ENCODE measurements at regions not wholly inside any gene's neighbourhood (a gene's known extent, or its start where the extent isn't known, plus 50 kb on each side); places are given as distances from the start of the nearest gene placed in this dataset.

GRCh38 chr2:125553768-125554167 lies 1102.2 kb upstream of the GYPC start:
- H3K27ac ChIP-seq: no peak overlapping the region
- TF ChIP-seq POLR2AphosphoS5 (IDR thresholded peaks at IDR 0.05) (no peak), POLR2A (IDR thresholded peaks at IDR 0.05) (no peak), CTCF (IDR thresholded peaks at IDR 0.05) (no peak)
- H3K9me3 ChIP-seq: no peaks in the 10 kb centered on the region
- DNase-seq (ENCODE audit: low spot score in 2 of 2): no peak
- no peak overlapping the region for H3K4me3 ChIP-seq
- intact Hi-C loops (cut with DNase I; ENCODE audit: low total_unique reads): no loop called here
- no peaks in the 10 kb centered on the region for H3K27me3 ChIP-seq
- H3K36me3 ChIP-seq: no peaks in the 10 kb centered on the region
- no peaks in the 10 kb centered on the region for H3K4me1 ChIP-seq

- Histone ChIP-seq H3K36me3 (no peaks in the 10 kb centered on the region), H3K4me1 (no peaks in the 10 kb centered on the region), H3K27ac (no peak overlapping the region), H3K27me3 (no peaks in the 10 kb centered on the region), H3K4me3 (no peak overlapping the region), H3K9me3 (no peaks in the 10 kb centered on the region)
- intact Hi-C loops (cut with DNase I; ENCODE audit: low total_unique reads): no loop called here
- DNase-seq (ENCODE audit: low spot score in 2 of 2): no peak
- TF ChIP-seq POLR2A (IDR thresholded peaks at IDR 0.05) (no peak), CTCF (IDR thresholded peaks at IDR 0.05) (no peak), POLR2AphosphoS5 (IDR thresholded peaks at IDR 0.05) (no peak)
Measured at GRCh38 chr2:125554956-125555355, 1101.0 kb upstream of the GYPC start.

- Histone ChIP-seq H3K27me3 (no peaks in the 10 kb centered on the region), H3K4me1 (no peaks in the 10 kb centered on the region), H3K27ac (no peak overlapping the region), H3K36me3 (no peaks in the 10 kb centered on the region), H3K9me3 (no peaks in the 10 kb centered on the region), H3K4me3 (no peak overlapping the region)
- intact Hi-C loops (cut with DNase I; ENCODE audit: low total_unique reads): no loop called here
- no peak for DNase-seq (ENCODE audit: low spot score in 2 of 2)
- TF ChIP-seq CTCF (IDR thresholded peaks at IDR 0.05) (no peak), POLR2AphosphoS5 (IDR thresholded peaks at IDR 0.05) (no peak), POLR2A (IDR thresholded peaks at IDR 0.05) (no peak)
Measured at GRCh38 chr2:125559186-125559585, 1096.8 kb upstream of the GYPC start.

- Histone ChIP-seq H3K4me1 (no peaks in the 10 kb centered on the region), H3K27ac (no peak overlapping the region), H3K27me3 (no peaks in the 10 kb centered on the region), H3K9me3 (no peaks in the 10 kb centered on the region), H3K36me3 (no peaks in the 10 kb centered on the region), H3K4me3 (no peak overlapping the region)
- intact Hi-C loops (cut with DNase I; ENCODE audit: low total_unique reads): no loop called here
- no peak for TF ChIP-seq POLR2A (IDR thresholded peaks at IDR 0.05)
- no peak for TF ChIP-seq CTCF (IDR thresholded peaks at IDR 0.05)
- TF ChIP-seq POLR2AphosphoS5 (IDR thresholded peaks at IDR 0.05): no peak
- no peak for DNase-seq (ENCODE audit: low spot score in 2 of 2)
Measured at GRCh38 chr2:125560855-125561254, 1095.1 kb upstream of the GYPC start.

- Histone ChIP-seq H3K9me3 (no peaks in the 10 kb centered on the region), H3K27me3 (no peaks in the 10 kb centered on the region), H3K36me3 (no peaks in the 10 kb centered on the region), H3K4me3 (no peak overlapping the region), H3K27ac (no peak overlapping the region), H3K4me1 (no peaks in the 10 kb centered on the region)
- TF ChIP-seq POLR2AphosphoS5 (IDR thresholded peaks at IDR 0.05) (no peak), CTCF (IDR thresholded peaks at IDR 0.05) (no peak), POLR2A (IDR thresholded peaks at IDR 0.05) (no peak)
- intact Hi-C loops (cut with DNase I; ENCODE audit: low total_unique reads): no loop called here
- no peak for DNase-seq (ENCODE audit: low spot score in 2 of 2)
Measured at GRCh38 chr2:125561302-125561701, 1094.7 kb upstream of the GYPC start.
